Esophagus squamous epithelium (tissue), 5 donors: ENCODE measurements at regions not wholly inside any gene's neighbourhood (a gene's known extent, or its start where the extent isn't known, plus 50 kb on each side); places are given as distances from the start of the nearest gene placed in this dataset.
"Not testable (repeated sequence)": the region's sequence is repeated elsewhere in the genome, so short reads cannot be mapped to it uniquely, and the experiment has no call there.

ENCODE experiments used
- DNase-seq: peaks from one replicate; lab custom pipeline; 2025; lab: John Stamatoyannopoulos, UW
- H3K27ac ChIP-seq, 4 donors: fragments of 200-600 bp; sonication (generic); one replicate each; pipeline ENCODE4 v1.5.1; 2016 to 2019; ENCODE audit warnings: mild to moderate bottlenecking in 1 of 4
- H3K27me3 ChIP-seq, 4 donors: fragments of 200-600 bp; sonication (generic); 1 replicate in 3 of 4; 2 replicates in 1 of 4; pipeline versions ENCODE4 v1.5.1 to v1.6.0; 2017 to 2021; ENCODE audit warnings: antibody characterized with exemption in 1 of 4
- H3K36me3 ChIP-seq, 3 donors: fragments of 200-600 bp; sonication (generic); one replicate each; pipeline ENCODE4 v1.5.1; 2016 to 2019
- H3K4me1 ChIP-seq, 3 donors: fragments of 200-600 bp; sonication (generic); one replicate each; pipeline ENCODE4 v1.5.1; 2017 to 2019
- H3K4me3 ChIP-seq, 4 donors: fragments of 200-600 bp; sonication (generic); 1 replicate in 3 of 4; 2 replicates in 1 of 4; pipeline ENCODE4 v1.5.1; 2016 to 2019; ENCODE audit warnings: mild to moderate bottlenecking in 2 of 4, moderate library complexity in 1 of 4
- H3K9me3 ChIP-seq, 3 donors: fragments of 200-600 bp; sonication (generic); one replicate each; pipeline ENCODE4 v1.5.1; 2016 to 2019
- CTCF ChIP-seq, 6 experiments: fragments of 450-650 bp in 4 of 6; fragments of 200-600 bp in 2 of 6; sonication (generic) in 2 of 6; IDR thresholded peaks; one replicate each; pipeline ENCODE4 v1.5.1; 2016 to 2019; ENCODE audit warnings: antibody characterized with exemption in 6 of 6, mild to moderate bottlenecking in 4 of 6, moderate library complexity in 4 of 6
- POLR2A ChIP-seq, 4 donors: fragments of 450-650 bp; IDR thresholded peaks; one replicate each; pipeline ENCODE4 v1.6.1; 2017; ENCODE audit warnings: antibody characterized with exemption in 4 of 4, mild to moderate bottlenecking in 4 of 4, moderate library complexity in 3 of 4
- WGBS, 2 donors: methylation state at CpG; one replicate each; pipeline ENCODE4 v1.1.5; 2018; 5-methylcytosine and 5-hydroxymethylcytosine counted together
- intact Hi-C: fragments of 100-400 bp; cut with DNase I; formaldehyde crosslinking; loops from one replicate; pipeline ENCODE4 v1.15.0; 2022
- donor health status: DM: yes; HTN: yes; CAD: no.

- Histone ChIP-seq H3K4me1 (no peaks in the 10 kb centered on the region), H3K27ac (no peak overlapping the region), H3K9me3 (no peaks in the 10 kb centered on the region), H3K27me3 (peaks cover 0 to 33% (median 0%) of the 10 kb centered on the region in 4 donors), H3K36me3 (no peaks in the 10 kb centered on the region), H3K4me3 (no peak overlapping the region)
- 100% methylated on average over 1 of the region's 1 CpG for WGBS, 2 donors
- TF ChIP-seq CTCF (IDR thresholded peaks at IDR 0.05) (no peak), POLR2A (IDR thresholded peaks at IDR 0.05) (no peak)
- intact Hi-C loops, result no loop called here
- DNase-seq, result no peak
These were observed 70.8 kb upstream of the ZNF92 start for GRCh38 chr7:65302883-65303282.

- Histone ChIP-seq H3K4me3 (no peak overlapping the region), H3K9me3 (no peaks in the 10 kb centered on the region), H3K27me3 (peaks cover 0 to 20% (median 0%) of the 10 kb centered on the region in 4 donors), H3K27ac (no peak overlapping the region), H3K4me1 (no peaks in the 10 kb centered on the region), H3K36me3 (no peaks in the 10 kb centered on the region)
- 40 to 45% methylated on average over 2 of the region's 2 CpGs for WGBS, 2 donors
- DNase-seq, result no peak
- intact Hi-C loops, result no loop called here
- TF ChIP-seq POLR2A (IDR thresholded peaks at IDR 0.05), result no peak
- TF ChIP-seq CTCF (IDR thresholded peaks at IDR 0.05), result no peak
These were observed 72.6 kb upstream of the ZNF92 start for GRCh38 chr7:65301007-65301406.

- WGBS, 2 donors, result 81 to 93% methylated on average over 2 of the region's 2 CpGs
- intact Hi-C loops, result no loop called here
- Histone ChIP-seq H3K36me3 (no peaks in the 10 kb centered on the region), H3K4me1 (no peaks in the 10 kb centered on the region), H3K27me3 (peaks cover 0 to 4% (median 0%) of the 10 kb centered on the region in 4 donors), H3K27ac (no peak overlapping the region), H3K4me3 (no peak overlapping the region), H3K9me3 (no peaks in the 10 kb centered on the region)
- TF ChIP-seq CTCF (IDR thresholded peaks at IDR 0.05) (no peak), POLR2A (IDR thresholded peaks at IDR 0.05) (no peak)
- no peak for DNase-seq
These were observed 78.2 kb upstream of the ZNF92 start for GRCh38 chr7:65295409-65295808.

- H3K36me3 ChIP-seq, intact Hi-C loops, H3K9me3 ChIP-seq, DNase-seq, H3K4me1 ChIP-seq, H3K27me3 ChIP-seq, H3K4me3 ChIP-seq, H3K27ac ChIP-seq: not testable (repeated sequence)
- 92 to 97% methylated on average over 9 of the region's 9 CpGs for WGBS, 2 donors
These were observed 83.3 kb upstream of the ZNF92 start for GRCh38 chr7:65290340-65290739.

- intact Hi-C loops, result no loop called here
- no peak for DNase-seq
- 73 to 78% methylated on average over 4 of the region's 4 CpGs for WGBS, 2 donors
- no peaks in the 10 kb centered on the region for H3K4me1 ChIP-seq
- no peaks in the 10 kb centered on the region for H3K36me3 ChIP-seq
- H3K4me3 ChIP-seq, result no peak overlapping the region
- no peaks in the 10 kb centered on the region for H3K9me3 ChIP-seq
- no peaks in the 10 kb centered on the region for H3K27me3 ChIP-seq
- TF ChIP-seq CTCF (IDR thresholded peaks at IDR 0.05), result no peak
- TF ChIP-seq POLR2A (IDR thresholded peaks at IDR 0.05), result no peak
- no peak overlapping the region for H3K27ac ChIP-seq
These were observed 86.6 kb upstream of the ZNF92 start for GRCh38 chr7:65287023-65287422.
